Esophagus squamous epithelium (tissue), 4 donors: ENCODE measurements at regions not wholly inside any gene's neighbourhood (a gene's known extent, or its start where the extent isn't known, plus 50 kb on each side); places are given as distances from the start of the nearest gene placed in this dataset.

Experiments used
- CTCF ChIP-seq, 6 experiments: fragments of 450-650 bp in 4 of 6; fragments of 200-600 bp in 2 of 6; sonication (generic) in 2 of 6; IDR thresholded peaks; one replicate each; pipeline ENCODE4 v1.5.1; 2016 to 2019; ENCODE audit warnings: antibody characterized with exemption in 6 of 6, mild to moderate bottlenecking in 4 of 6, moderate library complexity in 4 of 6
- POLR2A ChIP-seq, 4 donors: fragments of 450-650 bp; IDR thresholded peaks; one replicate each; pipeline ENCODE4 v1.6.1; 2017; ENCODE audit warnings: antibody characterized with exemption in 4 of 4, mild to moderate bottlenecking in 4 of 4, moderate library complexity in 3 of 4

GRCh38 chr18:30687501-30687900, 355.0 kb downstream of the DSC3 start:
- TF ChIP-seq CTCF (IDR thresholded peaks at IDR 0.05) (no peak), POLR2A (IDR thresholded peaks at IDR 0.05) (no peak)
